ENCODE measurements at regions not wholly inside any gene's neighbourhood (a gene's known extent, or its start where the extent isn't known, plus 50 kb on each side); places are given as distances from the start of the nearest gene placed in this dataset.

DNA sequence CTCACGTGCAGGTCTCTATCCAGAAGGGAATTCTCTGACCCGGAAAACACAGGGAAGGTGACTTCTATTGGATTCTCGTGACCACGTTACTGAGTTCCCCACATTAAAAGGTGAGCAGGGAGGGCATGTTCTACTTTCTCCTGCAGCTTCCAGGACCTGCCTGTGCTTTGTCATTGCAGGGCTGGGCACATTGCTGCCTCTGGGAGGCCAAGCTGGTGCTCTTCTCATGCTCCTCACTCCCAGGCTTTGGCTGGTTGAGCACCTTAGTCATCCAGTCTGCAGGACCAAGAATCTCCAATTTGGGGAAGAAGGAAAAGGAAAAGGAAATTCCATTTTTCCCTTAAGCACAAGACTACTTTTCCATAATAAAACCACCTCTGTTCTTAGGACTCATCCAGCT, 86.5 kb upstream of the TMEM72 start:
- Histone ChIP-seq H3K79me1 (replicated peaks; ENCODE audit: low read length, poor library complexity, severe bottlenecking) (no peaks in the 10 kb centered on the region), H2BK12ac (ENCODE audit: low read length in 2 of 2) (no peak overlapping the region), H3K9me3 (ENCODE audit: control insufficient read depth, low read length) (no peaks in the 10 kb centered on the region), H2AFZ (ENCODE audit: low read depth, low read length) (no peak overlapping the region), H2BK120ac (ENCODE audit: low read depth, low read length) (no peak overlapping the region), H3K18ac (ENCODE audit: low read depth in 1 of 2, low read length in 2 of 2) (no peak overlapping the region), H3K4me1 (ENCODE audit: control insufficient read depth, insufficient read depth, low read depth, low read length) (peaks cover 18% of the 10 kb centered on the region), H3K36me3 (ENCODE audit: control insufficient read depth in 1 of 2, insufficient read depth in 2 of 2, low read depth in 1 of 2, low read length in 2 of 2) (no peaks in the 10 kb centered on the region), H2BK5ac (ENCODE audit: low read depth, low read length, poor library complexity, severe bottlenecking) (no peak overlapping the region), H4K8ac (ENCODE audit: low read length) (no peak overlapping the region), H3K9ac (ENCODE audit: low read length) (no peak overlapping the region), H3K4ac (ENCODE audit: low read depth in 1 of 2, low read length in 2 of 2) (no peak overlapping the region), H3K14ac (ENCODE audit: low read length in 2 of 2) (no peak overlapping the region), H3K27ac (ENCODE audit: low read length, poor library complexity, severe bottlenecking) (no peak overlapping the region), H3K27me3 (ENCODE audit: control insufficient read depth in 1 of 2, insufficient read depth in 1 of 2, low read length in 2 of 2) (no peaks in the 10 kb centered on the region), H2BK15ac (ENCODE audit: low read depth, poor library complexity, severe bottlenecking) (no peak overlapping the region), H4K91ac (ENCODE audit: low read length) (no peak overlapping the region), H3K4me2 (ENCODE audit: low read length, poor library complexity, severe bottlenecking) (no peak overlapping the region), H2AK5ac (ENCODE audit: low read length, severe bottlenecking) (no peak overlapping the region), H3K23ac (ENCODE audit: low read length in 2 of 2) (no peak overlapping the region), H3K4me3 (ENCODE audit: insufficient read depth in 1 of 2, low read depth in 1 of 2, low read length in 2 of 2) (no peak overlapping the region)
- 85% methylated on average over 4 of the region's 4 CpGs for WGBS
- no peak for DNase-seq

DNA sequence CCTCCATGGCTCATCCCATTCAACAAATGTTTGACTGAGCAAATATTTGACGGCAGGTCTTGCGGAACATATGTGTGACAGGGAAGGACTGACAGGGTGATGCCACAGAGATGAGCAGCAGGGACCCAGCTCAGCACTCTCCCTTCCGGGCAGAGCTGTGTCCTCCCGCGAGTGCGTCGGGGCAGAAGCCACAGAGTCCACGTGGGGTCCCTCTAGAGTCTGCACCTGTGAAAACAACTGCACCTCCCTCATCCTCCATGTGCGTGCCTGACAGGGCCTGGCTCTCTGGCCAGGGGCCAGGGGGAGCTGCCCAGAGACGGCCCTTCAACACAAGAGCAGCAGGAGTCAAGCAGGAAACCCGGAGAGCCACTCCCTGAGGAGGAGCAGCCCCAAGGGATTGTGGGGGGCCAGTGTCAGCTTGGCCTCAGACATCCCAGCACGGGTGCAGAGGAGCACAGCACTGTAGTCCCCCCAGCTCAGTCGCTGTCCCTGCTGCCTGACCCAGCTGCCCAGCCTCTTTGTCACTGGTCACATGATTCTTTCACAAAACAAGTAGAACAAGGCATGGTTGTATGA, 83.6 kb upstream of the TMEM72 start:
- Histone ChIP-seq H3K27ac (ENCODE audit: low read length, poor library complexity, severe bottlenecking) (peak overlapping the region; percentile 75), H3K4me3 (ENCODE audit: insufficient read depth in 1 of 2, low read depth in 1 of 2, low read length in 2 of 2) (no peak overlapping the region), H3K4me2 (ENCODE audit: low read length, poor library complexity, severe bottlenecking) (no peak overlapping the region), H2BK5ac (ENCODE audit: low read depth, low read length, poor library complexity, severe bottlenecking) (no peak overlapping the region), H3K79me1 (replicated peaks; ENCODE audit: low read length, poor library complexity, severe bottlenecking) (no peaks in the 10 kb centered on the region), H3K23ac (ENCODE audit: low read length in 2 of 2) (peak overlapping the region in 1 of 2 experiments; percentile 41), H3K14ac (ENCODE audit: low read length in 2 of 2) (peak overlapping the region in 1 of 2 experiments; percentile 58), H3K36me3 (ENCODE audit: control insufficient read depth in 1 of 2, insufficient read depth in 2 of 2, low read depth in 1 of 2, low read length in 2 of 2) (no peaks in the 10 kb centered on the region), H2BK15ac (ENCODE audit: low read depth, poor library complexity, severe bottlenecking) (no peak overlapping the region), H2BK120ac (ENCODE audit: low read depth, low read length) (no peak overlapping the region), H4K8ac (ENCODE audit: low read length) (no peak overlapping the region), H3K4ac (ENCODE audit: low read depth in 1 of 2, low read length in 2 of 2) (no peak overlapping the region), H2BK12ac (ENCODE audit: low read length in 2 of 2) (no peak overlapping the region), H3K4me1 (ENCODE audit: control insufficient read depth, insufficient read depth, low read depth, low read length) (peaks cover 16% of the 10 kb centered on the region), H3K9ac (ENCODE audit: low read length) (no peak overlapping the region), H3K9me3 (ENCODE audit: control insufficient read depth, low read length) (no peaks in the 10 kb centered on the region), H3K18ac (ENCODE audit: low read depth in 1 of 2, low read length in 2 of 2) (no peak overlapping the region), H3K27me3 (ENCODE audit: control insufficient read depth in 1 of 2, insufficient read depth in 1 of 2, low read length in 2 of 2) (no peaks in the 10 kb centered on the region), H2AFZ (ENCODE audit: low read depth, low read length) (no peak overlapping the region), H2AK5ac (ENCODE audit: low read length, severe bottlenecking) (peak overlapping the region; percentile 63), H4K91ac (ENCODE audit: low read length) (no peak overlapping the region)
- 86% methylated on average over 13 of the region's 13 CpGs for WGBS
- DNase-seq: no peak

DNA sequence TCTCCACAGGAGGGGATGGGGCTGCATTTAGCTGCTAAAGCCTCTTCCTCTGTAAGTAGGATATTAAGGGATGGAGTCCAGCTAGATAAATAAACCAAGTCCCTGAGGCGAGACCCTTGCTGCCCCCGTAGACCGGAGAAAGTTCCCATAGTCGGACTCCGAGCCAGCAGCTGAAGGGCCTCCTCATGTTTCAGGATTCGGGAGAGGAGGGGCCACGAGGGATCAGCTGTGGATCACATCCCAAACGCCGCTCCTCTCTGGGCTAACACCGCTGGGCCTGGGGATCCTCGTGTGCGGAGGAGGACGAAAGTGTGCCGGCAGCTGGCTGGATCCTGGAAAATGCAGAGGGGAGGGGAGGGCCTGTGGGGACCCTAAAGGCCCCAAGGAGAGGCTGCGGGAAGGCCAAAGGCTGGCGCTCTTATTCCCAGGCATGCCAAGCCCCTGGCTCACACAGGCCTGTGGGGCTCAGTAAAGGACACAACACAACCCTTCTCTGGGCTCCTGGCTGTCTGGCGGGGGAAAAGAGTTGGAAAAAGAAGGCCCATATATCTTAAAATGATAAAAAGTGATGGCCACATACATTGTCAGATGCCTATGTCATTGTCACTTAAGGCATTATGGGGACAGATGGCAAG, 82.5 kb upstream of the TMEM72 start:
- H3K4ac ChIP-seq (ENCODE audit: low read depth in 1 of 2, low read length in 2 of 2): no peak overlapping the region
- H3K4me1 ChIP-seq (ENCODE audit: control insufficient read depth, insufficient read depth, low read depth, low read length): peaks cover 16% of the 10 kb centered on the region
- no peak overlapping the region for H4K91ac ChIP-seq (ENCODE audit: low read length)
- no peak overlapping the region for H2AFZ ChIP-seq (ENCODE audit: low read depth, low read length)
- 72% methylated on average over 16 of the region's 17 CpGs for WGBS
- H2BK15ac ChIP-seq (ENCODE audit: low read depth, poor library complexity, severe bottlenecking): no peak overlapping the region
- peak overlapping the region in 1 of 2 experiments; percentile 48 for H3K18ac ChIP-seq (ENCODE audit: low read depth in 1 of 2, low read length in 2 of 2)
- no peak overlapping the region for H2BK12ac ChIP-seq (ENCODE audit: low read length in 2 of 2)
- no peak overlapping the region for H3K9ac ChIP-seq (ENCODE audit: low read length)
- no peak overlapping the region for H3K4me2 ChIP-seq (ENCODE audit: low read length, poor library complexity, severe bottlenecking)
- no peak overlapping the region for H3K23ac ChIP-seq (ENCODE audit: low read length in 2 of 2)
- H3K4me3 ChIP-seq (ENCODE audit: insufficient read depth in 1 of 2, low read depth in 1 of 2, low read length in 2 of 2): no peak overlapping the region
- H4K8ac ChIP-seq (ENCODE audit: low read length): no peak overlapping the region
- peak overlapping the region; percentile 75 for H3K27ac ChIP-seq (ENCODE audit: low read length, poor library complexity, severe bottlenecking)
- H3K79me1 ChIP-seq (replicated peaks; ENCODE audit: low read length, poor library complexity, severe bottlenecking): no peaks in the 10 kb centered on the region
- no peaks in the 10 kb centered on the region for H3K36me3 ChIP-seq (ENCODE audit: control insufficient read depth in 1 of 2, insufficient read depth in 2 of 2, low read depth in 1 of 2, low read length in 2 of 2)
- DNase-seq: no peak
- peak overlapping the region; percentile 65 for H2AK5ac ChIP-seq (ENCODE audit: low read length, severe bottlenecking)
- no peak overlapping the region for H2BK120ac ChIP-seq (ENCODE audit: low read depth, low read length)
- no peaks in the 10 kb centered on the region for H3K9me3 ChIP-seq (ENCODE audit: control insufficient read depth, low read length)
- H3K27me3 ChIP-seq (ENCODE audit: control insufficient read depth in 1 of 2, insufficient read depth in 1 of 2, low read length in 2 of 2): no peaks in the 10 kb centered on the region
- H2BK5ac ChIP-seq (ENCODE audit: low read depth, low read length, poor library complexity, severe bottlenecking): peak overlapping the region; percentile 58
- no peak overlapping the region for H3K14ac ChIP-seq (ENCODE audit: low read length in 2 of 2)

DNA sequence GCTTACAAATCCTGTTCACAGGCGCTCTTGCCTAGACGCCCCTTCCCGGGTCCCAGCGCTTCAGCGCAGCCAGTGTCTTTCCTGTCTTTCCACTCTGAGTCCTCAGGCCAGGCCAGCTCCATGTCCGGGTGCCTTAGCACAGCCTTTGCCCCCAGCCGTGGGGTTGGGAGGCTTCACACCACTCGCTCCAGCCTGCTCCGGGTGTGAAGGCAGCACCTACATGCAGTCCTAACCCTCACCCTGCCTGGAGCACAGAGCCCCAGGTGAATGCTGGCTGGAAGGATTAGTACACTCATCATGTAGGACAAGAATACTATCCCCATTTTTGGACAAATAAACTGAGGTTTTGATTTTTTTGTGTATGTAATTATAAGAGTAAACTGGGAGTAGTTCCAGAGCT, 81.7 kb upstream of the TMEM72 start:
- Histone ChIP-seq H4K8ac (ENCODE audit: low read length) (peak overlapping the region; percentile 35), H3K4ac (ENCODE audit: low read depth in 1 of 2, low read length in 2 of 2) (no peak overlapping the region), H3K36me3 (ENCODE audit: control insufficient read depth in 1 of 2, insufficient read depth in 2 of 2, low read depth in 1 of 2, low read length in 2 of 2) (no peaks in the 10 kb centered on the region), H2AK5ac (ENCODE audit: low read length, severe bottlenecking) (peak overlapping the region; percentile 63), H3K18ac (ENCODE audit: low read depth in 1 of 2, low read length in 2 of 2) (peak overlapping the region; percentile 31 to 46), H3K79me1 (replicated peaks; ENCODE audit: low read length, poor library complexity, severe bottlenecking) (no peaks in the 10 kb centered on the region), H3K23ac (ENCODE audit: low read length in 2 of 2) (no peak overlapping the region), H3K4me2 (ENCODE audit: low read length, poor library complexity, severe bottlenecking) (no peak overlapping the region), H3K14ac (ENCODE audit: low read length in 2 of 2) (no peak overlapping the region), H3K9ac (ENCODE audit: low read length) (no peak overlapping the region), H3K4me1 (ENCODE audit: control insufficient read depth, insufficient read depth, low read depth, low read length) (peaks cover 16% of the 10 kb centered on the region), H2BK12ac (ENCODE audit: low read length in 2 of 2) (peak overlapping the region in 1 of 2 experiments; percentile 18), H2BK5ac (ENCODE audit: low read depth, low read length, poor library complexity, severe bottlenecking) (no peak overlapping the region), H2BK15ac (ENCODE audit: low read depth, poor library complexity, severe bottlenecking) (peak overlapping the region; percentile 29), H3K27me3 (ENCODE audit: control insufficient read depth in 1 of 2, insufficient read depth in 1 of 2, low read length in 2 of 2) (no peaks in the 10 kb centered on the region), H4K91ac (ENCODE audit: low read length) (peak overlapping the region; percentile 67), H2BK120ac (ENCODE audit: low read depth, low read length) (no peak overlapping the region), H3K27ac (ENCODE audit: low read length, poor library complexity, severe bottlenecking) (no peak overlapping the region), H3K4me3 (ENCODE audit: insufficient read depth in 1 of 2, low read depth in 1 of 2, low read length in 2 of 2) (no peak overlapping the region), H2AFZ (ENCODE audit: low read depth, low read length) (no peak overlapping the region), H3K9me3 (ENCODE audit: control insufficient read depth, low read length) (no peaks in the 10 kb centered on the region)
- no peak for DNase-seq
- WGBS: 95% methylated on average over 7 of the region's 9 CpGs

Data from mesenchymal stem cell (in vitro differentiated cells and primary cell).